GM21360 (cell line): ENCODE measurements at regions not wholly inside any gene's neighbourhood (a gene's known extent, or its start where the extent isn't known, plus 50 kb on each side); places are given as distances from the start of the nearest gene placed in this dataset.
"Not testable (repeated sequence)": the region's sequence is repeated elsewhere in the genome, so short reads cannot be mapped to it uniquely, and the experiment has no call there.

ENCODE experiments used
- ATAC-seq: cut with Tn5 transposase; IDR thresholded peaks from one replicate; pipeline ENCODE4 v1.9.1; 2021; ENCODE audit warnings: mild to moderate bottlenecking, moderate library complexity; ENCODE audit not compliant: unreplicated experiment

- no peak for ATAC-seq
Observed at GRCh38 chr3:137295336-137295735, 337.6 kb downstream of the IL20RB start.

- ATAC-seq = no peak
Observed at GRCh38 chr3:137296116-137296515, 338.3 kb downstream of the IL20RB start.

GRCh38 chr3:137297770-137298169, 340.0 kb downstream of the IL20RB start:
- no peak for ATAC-seq

GRCh38 chr3:137300703-137301102, 342.9 kb downstream of the IL20RB start:
- ATAC-seq = no peak

GRCh38 chr3:137304313-137305056, 346.7 kb downstream of the IL20RB start:
- ATAC-seq = no peak

GRCh38 chr3:137324114-137324513, 366.3 kb downstream of the IL20RB start:
- ATAC-seq = no peak

GRCh38 chr3:137325170-137325569, 367.4 kb downstream of the IL20RB start:
- ATAC-seq = peak; percentile 72

GRCh38 chr3:137325934-137326333, 368.2 kb downstream of the IL20RB start:
- ATAC-seq = no peak

GRCh38 chr3:137329594-137329993, 371.8 kb downstream of the IL20RB start:
- no peak for ATAC-seq

GRCh38 chr3:137330246-137330645, 372.5 kb downstream of the IL20RB start:
- ATAC-seq = no peak

- ATAC-seq = no peak
Observed at GRCh38 chr3:137332297-137332696, 374.5 kb downstream of the IL20RB start.

GRCh38 chr3:137335478-137335877, 377.7 kb downstream of the IL20RB start:
- ATAC-seq = no peak

GRCh38 chr3:137338400-137338799, 380.6 kb downstream of the IL20RB start:
- ATAC-seq = not testable (repeated sequence)

- no peak for ATAC-seq
Observed at GRCh38 chr3:137343283-137343682, 385.5 kb downstream of the IL20RB start.

- ATAC-seq = no peak
Observed at GRCh38 chr3:137347132-137347531, 389.3 kb downstream of the IL20RB start.

GRCh38 chr3:137347817-137348368, 390.1 kb downstream of the IL20RB start:
- no peak for ATAC-seq

- no peak for ATAC-seq
Observed at GRCh38 chr3:137348936-137349335, 391.2 kb downstream of the IL20RB start.

- no peak for ATAC-seq
Observed at GRCh38 chr3:137349557-137350348, 392.0 kb downstream of the IL20RB start.

GRCh38 chr3:137360531-137361201, 402.9 kb downstream of the IL20RB start:
- ATAC-seq = no peak

GRCh38 chr3:137382005-137382594, 382.0 kb upstream of the SOX14 start:
- ATAC-seq = no peak

GRCh38 chr3:137385922-137386321, 378.2 kb upstream of the SOX14 start:
- ATAC-seq = no peak
